GM19193 (cell line): ENCODE measurements at regions not wholly inside any gene's neighbourhood (a gene's known extent, or its start where the extent isn't known, plus 50 kb on each side); places are given as distances from the start of the nearest gene placed in this dataset.

Experiments used
- POLR2A ChIP-seq: IDR thresholded peaks from 4 replicates; pipeline ENCODE4 v1.6.1; 2011; ENCODE audit not compliant: insufficient read depth, insufficient read length; ENCODE audit errors: extremely low read depth

DNA sequence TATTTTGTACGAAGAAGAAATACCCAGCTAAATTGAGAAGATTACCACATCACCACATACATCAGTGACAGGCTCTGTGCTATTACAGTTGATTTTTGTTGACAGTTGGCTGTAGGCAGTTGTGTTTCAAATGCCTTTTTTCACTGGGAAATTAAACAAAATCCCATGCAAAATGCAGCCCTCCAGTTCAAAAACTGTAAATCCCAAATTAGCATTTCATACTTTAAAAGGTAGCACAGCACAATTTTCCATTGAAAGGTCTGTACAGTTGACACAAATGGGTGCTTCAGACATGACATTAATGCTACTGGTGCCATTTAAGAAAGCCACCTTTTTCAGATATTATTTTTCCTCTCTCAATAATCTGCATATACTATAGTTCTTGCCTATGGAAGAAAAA, 807.2 kb downstream of the BCL11A start:
- TF ChIP-seq POLR2A = no peak

DNA sequence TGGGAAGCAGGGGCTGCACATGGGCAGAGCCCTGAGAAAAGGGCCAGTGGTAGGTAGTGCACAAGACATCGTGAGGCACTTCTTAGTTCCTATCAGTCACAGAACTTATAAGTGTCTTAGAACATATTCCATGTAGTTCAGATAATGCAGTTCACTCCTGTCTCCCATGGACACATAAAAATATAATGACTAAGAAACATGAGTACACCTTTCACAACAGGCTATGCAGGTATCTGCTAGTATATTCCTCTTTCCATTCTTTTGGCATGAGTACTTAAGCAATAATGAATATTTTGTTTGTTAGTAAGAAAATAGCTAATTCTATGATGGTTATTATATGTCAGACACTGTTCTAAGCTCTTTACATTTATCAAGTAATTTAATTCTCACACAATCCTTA, 808.4 kb downstream of the BCL11A start:
- TF ChIP-seq POLR2A = no peak

GRCh38 chr2:59744436-59744835, 809.0 kb downstream of the BCL11A start:
- no peak for TF ChIP-seq POLR2A

DNA sequence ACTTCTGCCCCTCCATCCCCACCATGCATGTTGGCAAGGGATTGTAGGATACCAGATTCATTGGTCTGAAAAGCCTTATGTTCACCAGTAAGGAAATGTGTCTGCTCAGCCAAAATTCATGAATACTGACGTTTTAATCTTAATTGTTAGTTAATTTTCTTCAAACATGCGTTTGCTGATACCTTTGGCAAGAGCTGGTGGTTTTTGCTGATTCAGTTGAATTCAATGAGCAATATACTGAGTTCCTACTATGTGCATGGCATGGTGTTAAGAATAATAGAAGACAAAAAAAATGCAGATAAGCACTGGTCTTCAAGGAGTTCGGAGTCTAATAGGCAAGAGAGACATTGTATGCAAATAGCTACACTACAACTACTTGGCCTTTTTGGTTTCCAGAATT, 811.6 kb downstream of the BCL11A start:
- no peak for TF ChIP-seq POLR2A

DNA sequence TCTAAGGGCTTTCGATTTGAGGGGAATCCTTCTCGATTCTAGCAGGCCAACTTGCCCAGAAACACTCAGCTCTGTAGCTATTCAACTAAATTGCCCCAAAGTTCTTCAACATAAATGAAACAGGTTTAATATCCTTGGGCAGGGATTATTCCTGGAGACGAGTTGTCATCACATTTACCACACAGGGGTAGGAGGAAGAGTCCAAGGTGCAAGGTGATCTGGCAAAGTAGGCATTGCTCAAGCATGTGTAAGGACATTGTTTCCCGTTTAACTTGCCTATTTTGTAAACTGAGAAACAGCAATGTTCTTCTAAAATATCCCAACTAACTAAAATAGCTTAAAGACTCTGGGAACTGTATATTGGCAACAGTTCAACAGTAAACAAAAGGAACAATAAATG, 814.3 kb downstream of the BCL11A start:
- TF ChIP-seq POLR2A = no peak

DNA sequence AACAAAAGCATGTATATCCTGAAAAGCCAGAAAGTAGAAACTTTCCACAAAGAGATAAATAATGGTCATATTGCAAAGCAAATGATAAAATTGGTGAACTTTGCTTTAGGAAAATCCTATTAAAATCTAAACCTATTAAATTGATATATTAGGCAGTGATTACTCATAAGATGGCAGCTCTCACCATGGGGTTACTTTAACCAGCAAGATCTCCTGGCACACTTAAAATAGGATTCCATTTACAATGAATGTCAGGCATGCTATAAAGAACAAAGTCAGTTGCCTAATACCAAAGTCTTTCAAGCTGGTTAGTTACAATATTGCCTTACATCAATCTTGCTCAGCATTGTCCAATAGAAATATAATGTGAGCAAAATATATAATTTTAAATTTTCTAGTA, 816.2 kb downstream of the BCL11A start:
- no peak for TF ChIP-seq POLR2A

DNA sequence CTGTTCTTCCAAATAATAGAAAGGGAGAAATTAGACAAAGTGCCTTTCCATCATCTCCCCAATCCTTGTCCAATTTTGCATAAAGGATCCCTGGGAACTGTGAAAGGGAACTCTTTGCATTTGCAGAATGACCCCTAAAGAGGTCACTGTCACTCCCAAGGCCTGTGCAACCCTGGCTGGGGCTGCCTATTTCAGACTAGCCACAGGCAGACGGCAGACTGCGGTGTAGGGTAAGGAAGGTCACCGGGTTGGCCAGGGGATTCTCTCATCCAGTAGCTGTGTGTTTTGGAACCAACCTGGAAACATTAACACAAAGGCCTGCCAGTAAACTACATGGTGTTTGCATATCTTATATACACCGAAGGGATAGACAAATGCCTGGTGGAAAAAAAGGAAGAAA, 818.7 kb downstream of the BCL11A start:
- TF ChIP-seq POLR2A = no peak

GRCh38 chr2:59733970-59734369, 819.5 kb downstream of the BCL11A start:
- TF ChIP-seq POLR2A = no peak

- TF ChIP-seq POLR2A = no peak
These were observed 819.9 kb downstream of the BCL11A start for GRCh38 chr2:59733567-59733930.

GRCh38 chr2:59732871-59733566, 820.4 kb downstream of the BCL11A start:
- no peak for TF ChIP-seq POLR2A

DNA sequence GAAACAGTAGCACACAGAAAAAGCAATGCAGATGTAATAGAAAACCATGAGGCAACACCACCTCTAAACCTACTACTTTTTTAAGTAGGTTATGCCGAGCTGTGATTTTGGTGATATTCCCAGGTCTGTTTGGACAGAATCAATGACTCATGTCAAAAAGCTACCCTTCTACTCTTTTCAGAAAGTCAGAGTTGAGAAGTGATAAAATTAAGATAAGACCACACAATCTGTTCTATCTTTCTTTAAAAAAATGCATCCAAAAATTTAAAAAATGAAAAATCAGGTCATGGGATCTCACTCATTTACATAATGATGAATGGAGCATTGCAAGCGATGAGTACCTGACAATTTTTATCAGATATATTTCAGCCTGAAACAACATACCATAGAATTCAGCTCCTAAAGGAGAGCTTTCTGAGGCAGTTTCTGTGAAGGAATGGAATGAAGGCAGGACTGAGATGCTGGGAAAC, 826.3 kb downstream of the BCL11A start:
- TF ChIP-seq POLR2A = no peak

GRCh38 chr2:59726228-59727120, 827.0 kb downstream of the BCL11A start:
- TF ChIP-seq POLR2A = no peak

GRCh38 chr2:59724746-59725145, 828.7 kb downstream of the BCL11A start:
- TF ChIP-seq POLR2A = no peak

DNA sequence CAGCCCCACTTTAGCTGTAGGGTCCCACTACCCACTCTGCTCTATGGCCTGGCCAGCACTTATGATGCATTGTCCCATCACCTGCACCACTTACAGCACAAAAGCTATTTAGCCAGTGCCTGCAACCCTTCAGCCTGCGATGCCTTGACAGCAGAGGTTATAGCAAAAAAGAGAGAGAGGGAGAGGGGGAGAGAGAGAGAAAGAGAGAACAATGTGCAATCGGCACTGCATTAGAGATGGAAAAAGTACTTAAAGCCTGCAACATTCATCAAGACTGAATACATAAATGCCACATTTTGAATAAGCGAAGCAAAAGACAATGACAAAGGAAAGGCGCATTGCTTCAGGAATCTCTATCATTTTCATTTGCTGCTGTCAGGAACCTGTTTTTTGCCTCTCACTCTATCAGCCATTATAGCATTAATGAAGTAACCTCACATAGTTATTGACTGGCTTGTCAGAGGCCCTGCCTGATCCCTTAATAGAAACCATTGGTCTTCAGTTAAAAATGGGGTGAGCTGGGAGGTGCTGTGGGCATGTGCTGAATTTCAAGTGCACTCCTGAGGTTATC, 833.1 kb downstream of the BCL11A start:
- TF ChIP-seq POLR2A = no peak

DNA sequence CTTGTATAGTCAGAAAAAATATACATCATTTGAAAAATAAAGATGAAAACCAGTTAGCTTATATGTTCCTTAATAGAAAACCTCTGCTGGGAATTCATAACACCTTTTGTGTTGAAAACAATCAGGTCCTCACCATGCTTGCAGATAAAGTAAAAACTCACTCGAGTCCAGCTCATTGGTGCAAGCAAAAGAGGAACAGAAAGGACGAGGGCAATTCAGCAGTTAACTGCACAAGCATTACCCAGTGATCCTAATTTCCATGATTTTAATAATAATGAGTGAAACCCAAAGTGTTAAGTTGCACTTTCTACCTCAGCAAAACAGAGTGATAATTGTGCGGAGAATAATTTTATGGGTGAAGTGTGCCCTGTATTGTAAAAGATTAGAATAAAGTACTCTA, 839.9 kb downstream of the BCL11A start:
- TF ChIP-seq POLR2A = no peak

- no peak for TF ChIP-seq POLR2A
These were observed 842.3 kb downstream of the BCL11A start for GRCh38 chr2:59711121-59711520.
